ENCODE measurements at regions not wholly inside any gene's neighbourhood (a gene's known extent, or its start where the extent isn't known, plus 50 kb on each side); places are given as distances from the start of the nearest gene placed in this dataset.

DNA sequence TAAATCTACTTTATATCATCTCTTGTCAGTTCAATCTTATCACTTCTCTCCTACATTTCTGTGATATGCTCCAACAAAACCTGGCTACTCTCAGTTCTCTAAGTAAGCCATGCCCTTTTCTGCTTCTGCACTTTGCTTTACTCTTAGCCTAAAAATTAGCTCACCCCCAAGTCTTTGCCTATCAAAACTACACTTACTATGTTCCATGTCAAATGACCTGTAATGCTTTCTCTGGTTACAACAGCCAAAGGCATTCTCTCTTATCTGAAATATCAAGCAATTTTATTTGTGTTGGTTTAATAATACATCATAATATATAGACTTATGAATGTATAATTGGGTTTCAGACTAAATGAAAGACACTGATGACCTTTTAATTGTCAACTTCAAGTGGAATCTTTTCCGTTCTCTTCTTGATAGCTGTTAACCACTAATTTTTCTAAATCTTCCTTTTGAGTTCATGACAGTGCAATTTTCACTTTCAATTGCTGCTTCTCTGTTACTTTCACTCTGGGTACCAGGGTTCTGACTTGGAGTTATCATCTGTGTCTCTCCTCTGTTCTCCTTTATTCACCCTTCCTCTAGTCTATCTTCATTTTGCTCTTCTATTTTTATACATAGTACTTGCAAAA, 619.0 kb upstream of the GOLIM4 start:
- TF ChIP-seq EP300 (IDR thresholded peaks at IDR 0.05; ENCODE audit: borderline replicate concordance) (no peak), TAF1 (IDR thresholded peaks at IDR 0.05; ENCODE audit: low read depth) (no peak), TEAD4 (IDR thresholded peaks at IDR 0.05) (no peak), RAD21 (IDR thresholded peaks at IDR 0.05; ENCODE audit: low read depth) (no peak), ZBTB7A (IDR thresholded peaks at IDR 0.05; ENCODE audit: low read depth) (no peak), REST (IDR thresholded peaks at IDR 0.05; ENCODE audit: low read depth) (no peak), FOXM1 (IDR thresholded peaks at IDR 0.05; ENCODE audit: borderline replicate concordance, low read depth) (no peak)
- TF ChIP-seq, protein P1, sequence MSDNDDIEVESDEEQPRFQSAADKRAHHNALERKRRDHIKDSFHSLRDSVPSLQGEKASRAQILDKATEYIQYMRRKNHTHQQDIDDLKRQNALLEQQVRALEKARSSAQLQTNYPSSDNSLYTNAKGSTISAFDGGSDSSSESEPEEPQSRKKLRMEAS (IDR thresholded peaks at IDR 0.05): no peak
